ENCODE measurements at regions not wholly inside any gene's neighbourhood (a gene's known extent, or its start where the extent isn't known, plus 50 kb on each side); places are given as distances from the start of the nearest gene placed in this dataset.

DNA sequence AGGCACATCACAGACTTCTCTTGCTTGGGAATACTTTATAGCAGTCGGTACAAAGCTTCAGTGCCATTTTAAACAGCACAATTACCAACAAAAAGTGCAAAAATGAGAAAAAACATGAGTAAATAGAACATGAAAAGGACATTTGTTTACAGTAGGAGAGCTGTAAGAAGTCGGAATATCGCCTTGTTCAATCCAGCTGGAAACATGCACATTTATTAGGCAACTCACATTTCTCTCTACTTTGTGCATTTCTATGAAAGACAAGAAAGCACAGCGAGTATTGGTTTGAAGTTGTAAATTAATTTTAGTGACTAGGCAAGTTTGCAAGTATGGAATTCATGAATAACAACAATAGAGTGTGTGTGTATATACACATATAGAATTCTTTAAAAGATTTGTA is 484.7 kb downstream of the DACH1 start:
- no peak for ATAC-seq
- Histone ChIP-seq H3K36me3 (replicated peaks in 1 of 2; ENCODE audit: insufficient read depth in 1 of 2, low read depth in 2 of 2) (no peaks in the 10 kb centered on the region), H3K4me1 (no peaks in the 10 kb centered on the region), H3K9me3 (no peaks in the 10 kb centered on the region), H3K27me3 (no peaks in the 10 kb centered on the region), H3K4me3 (no peak overlapping the region), H3K27ac (no peak overlapping the region)
- WGBS, 2 donors: 65% methylated on average over 4 of the region's 4 CpGs
- intact Hi-C loops (cut with DNase I): no loop called here
- DNase-seq: no peak
- no peak for TF ChIP-seq POLR2A (IDR thresholded peaks at IDR 0.05)
- TF ChIP-seq, protein P1, sequence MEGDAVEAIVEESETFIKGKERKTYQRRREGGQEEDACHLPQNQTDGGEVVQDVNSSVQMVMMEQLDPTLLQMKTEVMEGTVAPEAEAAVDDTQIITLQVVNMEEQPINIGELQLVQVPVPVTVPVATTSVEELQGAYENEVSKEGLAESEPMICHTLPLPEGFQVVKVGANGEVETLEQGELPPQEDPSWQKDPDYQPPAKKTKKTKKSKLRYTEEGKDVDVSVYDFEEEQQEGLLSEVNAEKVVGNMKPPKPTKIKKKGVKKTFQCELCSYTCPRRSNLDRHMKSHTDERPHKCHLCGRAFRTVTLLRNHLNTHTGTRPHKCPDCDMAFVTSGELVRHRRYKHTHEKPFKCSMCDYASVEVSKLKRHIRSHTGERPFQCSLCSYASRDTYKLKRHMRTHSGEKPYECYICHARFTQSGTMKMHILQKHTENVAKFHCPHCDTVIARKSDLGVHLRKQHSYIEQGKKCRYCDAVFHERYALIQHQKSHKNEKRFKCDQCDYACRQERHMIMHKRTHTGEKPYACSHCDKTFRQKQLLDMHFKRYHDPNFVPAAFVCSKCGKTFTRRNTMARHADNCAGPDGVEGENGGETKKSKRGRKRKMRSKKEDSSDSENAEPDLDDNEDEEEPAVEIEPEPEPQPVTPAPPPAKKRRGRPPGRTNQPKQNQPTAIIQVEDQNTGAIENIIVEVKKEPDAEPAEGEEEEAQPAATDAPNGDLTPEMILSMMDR (IDR thresholded peaks at IDR 0.05): no peak

DNA sequence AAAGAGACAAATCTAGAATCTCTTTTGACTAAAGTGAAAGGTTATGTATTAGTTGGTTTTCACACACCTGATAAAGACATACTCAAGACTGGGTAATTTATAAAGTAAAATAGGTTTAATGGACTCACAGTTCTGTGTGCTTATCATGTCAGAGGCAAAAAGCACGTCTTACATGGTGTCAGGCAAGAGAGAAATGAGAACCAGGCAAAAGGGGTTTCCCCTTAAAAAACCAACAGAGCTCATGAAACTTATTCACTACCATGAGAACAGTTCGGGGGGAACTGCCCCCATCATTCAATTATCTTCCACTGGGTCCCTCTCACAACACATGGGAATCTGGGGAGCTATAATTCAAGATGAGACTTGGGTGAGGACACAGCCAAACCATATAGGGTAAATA is 486.8 kb downstream of the DACH1 start:
- DNase-seq (no peak), ATAC-seq (no peak)
- Histone ChIP-seq H3K36me3 (replicated peaks in 1 of 2; ENCODE audit: insufficient read depth in 1 of 2, low read depth in 2 of 2) (no peaks in the 10 kb centered on the region), H3K27ac (no peak overlapping the region), H3K4me1 (no peaks in the 10 kb centered on the region), H3K27me3 (no peaks in the 10 kb centered on the region), H3K9me3 (no peaks in the 10 kb centered on the region), H3K4me3 (no peak overlapping the region)
- 53 to 61% methylated on average over 2 of the region's 2 CpGs for WGBS, 2 donors
- intact Hi-C loops (cut with DNase I): no loop called here
- TF ChIP-seq POLR2A (IDR thresholded peaks at IDR 0.05): no peak
- TF ChIP-seq, protein P1 (IDR thresholded peaks at IDR 0.05): no peak

- Histone ChIP-seq H3K4me1 (no peaks in the 10 kb centered on the region), H3K36me3 (replicated peaks in 1 of 2; ENCODE audit: insufficient read depth in 1 of 2, low read depth in 2 of 2) (no peaks in the 10 kb centered on the region), H3K4me3 (no peak overlapping the region)
Observed at GRCh38 chr13:71378961-71379905, 487.8 kb downstream of the DACH1 start.

GRCh38 chr13:71374471-71375049 is 492.4 kb downstream of the DACH1 start:
- H3K27ac ChIP-seq: no peak overlapping the region
- 70 to 80% methylated on average over 3 of the region's 3 CpGs for WGBS, 2 donors
- no peaks in the 10 kb centered on the region for H3K27me3 ChIP-seq
- H3K36me3 ChIP-seq (replicated peaks in 1 of 2; ENCODE audit: insufficient read depth in 1 of 2, low read depth in 2 of 2): no peaks in the 10 kb centered on the region
- intact Hi-C loops (cut with DNase I): no loop called here
- no peak for TF ChIP-seq POLR2A (IDR thresholded peaks at IDR 0.05)
- TF ChIP-seq, protein P1 (IDR thresholded peaks at IDR 0.05): no peak
- H3K4me3 ChIP-seq: no peak overlapping the region
- ATAC-seq: no peak
- H3K4me1 ChIP-seq: no peaks in the 10 kb centered on the region
- no peak for DNase-seq
- H3K9me3 ChIP-seq: no peaks in the 10 kb centered on the region

More at GRCh38 chr13:71378961-71379905, 487.8 kb downstream of the DACH1 start:
- Histone ChIP-seq H3K27me3 (no peaks in the 10 kb centered on the region), H3K9me3 (no peaks in the 10 kb centered on the region), H3K27ac (no peak overlapping the region)
- intact Hi-C loops (cut with DNase I): no loop called here
- DNase-seq (no peak), ATAC-seq (no peak)
- WGBS, 2 donors: 52 to 65% methylated on average over 5 of the region's 5 CpGs
- TF ChIP-seq POLR2A (IDR thresholded peaks at IDR 0.05): no peak
- TF ChIP-seq, protein P1 (IDR thresholded peaks at IDR 0.05): no peak
